Caco-2 (cell line): ENCODE measurements at regions not wholly inside any gene's neighbourhood (a gene's known extent, or its start where the extent isn't known, plus 50 kb on each side); places are given as distances from the start of the nearest gene placed in this dataset.

Source experiments
- BruUV-seq: library from RNA; stranded (reverse); fragments of 400-500 nt; replicated peaks from 2 replicates; lab custom pipeline; 2021; lab: Mats Ljungman, UMichigan
- CTCF ChIA-PET: fragments of 300-600 bp; sonication (Branson Sonifier 250); formaldehyde crosslinking; loops from one replicate; lab custom pipeline; 2022; ENCODE audit warnings: antibody characterized with exemption; lab: Charles Lee
- POLR2A ChIA-PET: fragments of 300-600 bp; sonication (Branson Sonifier 250); formaldehyde crosslinking; loops from one replicate; lab custom pipeline; 2022; ENCODE audit warnings: antibody characterized with exemption; lab: Charles Lee
- DNase-seq, 2 experiments: peaks; one replicate each; pipeline versions ENCODE4 v3.0.0 to v3.0.0-alpha.2; 2020 to 2022
- H3K27me3 ChIP-seq: replicated peaks from 2 replicates; pipeline ENCODE4 v1.6.0; 2011; ENCODE audit warnings: low read length; ENCODE audit not compliant: control insufficient read depth, insufficient read depth
- H3K36me3 ChIP-seq: 2 replicates; pipeline ENCODE4 v1.5.1; 2011; ENCODE audit warnings: low read length; ENCODE audit not compliant: control insufficient read depth, insufficient read depth
- H3K4me1 ChIP-seq: fragments of 250-450 bp; sonication (Bioruptor Pico); 2 replicates; pipeline ENCODE4 v1.5.1; 2020; ENCODE audit warnings: mild to moderate bottlenecking
- H3K4me3 ChIP-seq: 2 replicates; pipeline ENCODE4 v1.5.1; 2011; ENCODE audit warnings: low read depth, mild to moderate bottlenecking, control low read depth, low read length
- H3K9me3 ChIP-seq: fragments of 250-450 bp; sonication (Bioruptor Pico); 2 replicates; pipeline ENCODE4 v1.5.1; 2020; ENCODE audit warnings: mild to moderate bottlenecking, moderate library complexity
- H3K27ac Mint-ChIP-seq: one replicate; pipeline ENCODE4 v1.8.0; 2022; ENCODE audit warnings: mixed read lengths; ENCODE audit not compliant: unreplicated experiment
- H3K27me3 Mint-ChIP-seq: one replicate; pipeline ENCODE4 v1.8.0; 2022; ENCODE audit warnings: mixed read lengths; ENCODE audit not compliant: insufficient read depth, unreplicated experiment
- H3K36me3 Mint-ChIP-seq: one replicate; pipeline ENCODE4 v1.8.0; 2022; ENCODE audit warnings: mild to moderate bottlenecking, mixed read lengths; ENCODE audit not compliant: insufficient read depth, unreplicated experiment
- H3K4me1 Mint-ChIP-seq: one replicate; pipeline ENCODE4 v1.8.0; 2022; ENCODE audit warnings: low read depth, mixed read lengths; ENCODE audit not compliant: unreplicated experiment
- H3K4me3 Mint-ChIP-seq: one replicate; pipeline ENCODE4 v1.8.0; 2022; ENCODE audit warnings: mild to moderate bottlenecking, moderate library complexity, mixed read lengths; ENCODE audit not compliant: unreplicated experiment
- H3K9me3 Mint-ChIP-seq: one replicate; pipeline ENCODE4 v1.8.0; 2022; ENCODE audit warnings: mixed read lengths; ENCODE audit not compliant: unreplicated experiment
- CTCF ChIP-seq, 2 experiments: fragments of 200-600 bp in 1 of 2; IDR thresholded peaks; 1 replicate in 1 of 2; 2 replicates in 1 of 2; pipeline versions ENCODE4 v1.5.1 to v1.8.0; 2011 to 2022; ENCODE audit warnings: antibody characterized with exemption in 1 of 2, control low read depth in 1 of 2, inconsistent platforms in 1 of 2, low read depth in 1 of 2, low read length in 1 of 2, mild to moderate bottlenecking in 1 of 2, moderate library complexity in 1 of 2; ENCODE audit not compliant: insufficient read depth in 1 of 2, severe bottlenecking in 1 of 2, unreplicated experiment in 1 of 2
- intact Hi-C: fragments of 100-400 bp; cut with micrococcal nuclease; formaldehyde crosslinking; loops from one replicate; pipeline ENCODE4 v1.10.0; 2022; ENCODE audit not compliant: unreplicated experiment

DNA sequence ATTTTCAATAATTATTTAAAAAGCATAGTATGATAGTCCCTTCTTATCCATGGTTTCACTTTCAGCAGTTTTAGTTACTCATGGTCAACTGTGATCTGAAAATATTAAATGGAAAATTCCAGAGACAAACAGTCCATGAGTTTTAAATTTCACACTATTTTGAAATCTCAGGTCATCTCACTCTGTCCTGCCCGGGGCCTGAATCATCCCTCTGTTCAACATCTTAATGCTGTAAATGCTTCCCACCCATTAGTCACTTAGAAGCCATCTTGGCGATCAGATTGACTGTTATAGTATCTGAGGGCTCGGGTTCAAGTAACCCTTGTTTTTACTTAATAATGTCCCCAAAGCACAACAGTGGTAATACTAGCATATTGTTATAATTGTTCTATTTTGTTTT is 1509.3 kb downstream of the FAM181B start:
- Mint-ChIP-seq H3K36me3 (no peaks in the 10 kb centered on the region), H3K4me1 (no peaks in the 10 kb centered on the region), H3K27ac (no peak overlapping the region), H3K27me3 (no peaks in the 10 kb centered on the region), H3K9me3 (no peaks in the 10 kb centered on the region), H3K4me3 (no peak overlapping the region)
- Histone ChIP-seq H3K9me3 (no peaks in the 10 kb centered on the region), H3K4me1 (peaks cover 2% of the 10 kb centered on the region; the same call in 1 of the 2 replicates), H3K27me3 (no peaks in the 10 kb centered on the region), H3K4me3 (no peak overlapping the region), H3K36me3 (no peaks in the 10 kb centered on the region)
- ChIA-PET POLR2A (no interaction called here), CTCF (no interaction called here)
- DNase-seq, result no peak
- intact Hi-C loops, result no loop called here
- no peak for TF ChIP-seq CTCF (IDR thresholded peaks at IDR 0.05; ENCODE audit: insufficient read depth in 1 of 2, low read depth in 1 of 2, low read length in 1 of 2, severe bottlenecking in 1 of 2, unreplicated experiment in 1 of 2)
- no TSS peak for BruUV-seq

DNA sequence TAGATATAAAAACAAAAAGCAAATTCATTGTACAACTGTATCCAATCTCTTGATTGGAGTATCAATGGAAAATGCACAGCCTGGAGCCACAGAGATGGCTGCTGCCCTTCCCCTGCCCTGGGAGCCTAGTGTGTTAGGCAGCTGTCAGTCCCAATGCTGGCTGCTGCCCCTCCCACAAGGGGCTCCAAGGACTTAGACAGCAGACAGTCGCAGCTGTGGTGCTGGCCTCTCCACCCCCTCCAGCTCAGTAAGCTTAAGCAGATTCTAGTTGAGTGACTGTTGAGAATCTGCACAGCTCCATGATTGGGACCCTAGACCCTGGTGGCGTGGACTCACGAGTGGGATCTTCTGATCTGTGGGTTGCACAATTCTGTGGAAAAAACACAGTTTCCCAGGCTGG is 1511.2 kb downstream of the FAM181B start:
- no peak for DNase-seq
- H3K9me3 Mint-ChIP-seq, result no peaks in the 10 kb centered on the region
- Histone ChIP-seq H3K36me3 (no peaks in the 10 kb centered on the region), H3K9me3 (peaks cover 5% of the 10 kb centered on the region; the same call in 1 of the 2 replicates), H3K4me3 (no peak overlapping the region), H3K4me1 (peaks cover 18% of the 10 kb centered on the region), H3K27me3 (no peaks in the 10 kb centered on the region)
- no TSS peak for BruUV-seq
- no peak overlapping the region for H3K4me3 Mint-ChIP-seq
- intact Hi-C loops, result no loop called here
- CTCF ChIA-PET, result no interaction called here
- POLR2A ChIA-PET, result no interaction called here
- no peak overlapping the region for H3K27ac Mint-ChIP-seq
- H3K4me1 Mint-ChIP-seq, result no peaks in the 10 kb centered on the region
- H3K36me3 Mint-ChIP-seq, result no peaks in the 10 kb centered on the region
- no peaks in the 10 kb centered on the region for H3K27me3 Mint-ChIP-seq
- TF ChIP-seq CTCF (IDR thresholded peaks at IDR 0.05; ENCODE audit: insufficient read depth in 1 of 2, low read depth in 1 of 2, low read length in 1 of 2, severe bottlenecking in 1 of 2, unreplicated experiment in 1 of 2), result no peak

DNA sequence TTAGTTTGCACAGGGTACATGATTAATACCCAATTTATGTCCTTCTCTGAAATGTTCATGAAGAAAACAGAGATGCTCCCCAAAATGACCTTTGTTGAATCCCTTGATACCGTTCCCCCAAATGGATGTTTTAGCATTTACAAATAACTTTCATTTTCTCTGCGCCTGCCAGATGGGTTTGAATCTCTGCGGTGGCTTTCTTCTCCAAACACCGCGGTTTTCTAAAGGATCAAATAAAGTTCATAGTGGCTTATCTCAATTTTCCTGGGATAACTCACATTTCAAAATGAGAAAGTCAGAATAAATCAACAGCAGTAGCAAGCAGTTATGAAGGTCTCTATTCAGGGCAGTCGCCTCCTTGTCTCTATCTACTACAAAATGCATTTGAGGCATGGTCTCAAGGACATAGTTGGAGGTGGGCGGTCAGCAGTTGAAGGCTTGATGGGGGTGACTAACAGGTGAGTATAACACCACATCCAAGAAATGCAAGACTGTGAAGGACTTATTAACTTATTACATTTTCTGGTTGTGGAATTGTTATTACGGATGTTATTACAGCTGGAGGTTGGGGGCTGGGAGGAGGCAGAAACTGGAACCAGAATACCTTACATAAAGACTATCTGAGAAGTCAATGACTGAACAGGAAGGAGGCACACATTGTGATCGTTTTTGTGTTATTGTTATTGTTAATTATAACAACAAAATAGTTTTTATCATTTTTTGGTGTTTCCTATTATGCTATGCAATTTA is 1513.3 kb downstream of the FAM181B start:
- Histone ChIP-seq H3K27me3 (no peaks in the 10 kb centered on the region), H3K4me3 (no peak overlapping the region), H3K36me3 (no peaks in the 10 kb centered on the region), H3K4me1 (peaks cover 18% of the 10 kb centered on the region), H3K9me3 (peaks cover 11% of the 10 kb centered on the region; the same call in 1 of the 2 replicates)
- Mint-ChIP-seq H3K4me1 (no peaks in the 10 kb centered on the region), H3K9me3 (peaks cover under 1% of the 10 kb centered on the region), H3K27ac (no peak overlapping the region), H3K27me3 (no peaks in the 10 kb centered on the region), H3K36me3 (no peaks in the 10 kb centered on the region), H3K4me3 (no peak overlapping the region)
- TF ChIP-seq CTCF (IDR thresholded peaks at IDR 0.05; ENCODE audit: insufficient read depth in 1 of 2, low read depth in 1 of 2, low read length in 1 of 2, severe bottlenecking in 1 of 2, unreplicated experiment in 1 of 2), result no peak
- ChIA-PET POLR2A (no interaction called here), CTCF (no interaction called here)
- intact Hi-C loops, result no loop called here
- DNase-seq, result no peak
- no TSS peak for BruUV-seq
